Gastrocnemius medialis (tissue), 4 donors: ENCODE measurements at regions not wholly inside any gene's neighbourhood (a gene's known extent, or its start where the extent isn't known, plus 50 kb on each side); places are given as distances from the start of the nearest gene placed in this dataset.
"Not testable (repeated sequence)": the region's sequence is repeated elsewhere in the genome, so short reads cannot be mapped to it uniquely, and the experiment has no call there.

Experiments used
- ATAC-seq, 2 donors: fragments of 150-250 bp; one replicate each; pipeline ENCODE4 v1.9.1; 2016
- DNase-seq, 2 donors: peaks; one replicate each; pipeline ENCODE4 v3.0.0-alpha.2; 2019
- H3K27ac ChIP-seq, 4 donors: fragments of 200-600 bp; sonication (generic); 1 replicate in 1 of 4; 2 replicates in 3 of 4; pipeline ENCODE4 v1.5.1; 2016 to 2018; ENCODE audit warnings: mild to moderate bottlenecking in 2 of 4, moderate library complexity in 1 of 4
- H3K27me3 ChIP-seq, 3 donors: fragments of 200-600 bp; sonication (generic) in 2 of 3; 1 replicate in 1 of 3; 2 replicates in 2 of 3; pipeline versions ENCODE4 v1.5.1 to v1.6.0; 2016 to 2019; ENCODE audit warnings: mild to moderate bottlenecking in 1 of 3, moderate library complexity in 1 of 3
- H3K36me3 ChIP-seq, 2 donors: fragments of 200-600 bp; sonication (generic) in 1 of 2; one replicate each; pipeline ENCODE4 v1.5.1; 2017 to 2018
- H3K4me1 ChIP-seq, 2 donors: fragments of 200-600 bp; sonication (generic) in 1 of 2; one replicate each; pipeline ENCODE4 v1.5.1; 2016 to 2017; ENCODE audit warnings: mild to moderate bottlenecking in 2 of 2
- H3K4me3 ChIP-seq, 4 donors: fragments of 200-600 bp; sonication (generic) in 3 of 4; 1 replicate in 1 of 4; 2 replicates in 3 of 4; pipeline ENCODE4 v1.5.1; 2016 to 2019; ENCODE audit warnings: mild to moderate bottlenecking in 2 of 4
- H3K9me3 ChIP-seq, 3 donors: fragments of 200-600 bp; sonication (generic) in 2 of 3; 1 replicate in 1 of 3; 2 replicates in 2 of 3; pipeline ENCODE4 v1.5.1; 2016 to 2019
- POLR2A ChIP-seq, 2 donors: fragments of 450-650 bp; IDR thresholded peaks; one replicate each; pipeline ENCODE4 v1.6.1; 2017; ENCODE audit warnings: antibody characterized with exemption in 2 of 2, mild to moderate bottlenecking in 2 of 2, moderate library complexity in 2 of 2
- in situ Hi-C, 4 donors: fragments of 200-750 bp; cut with MboI; loops; one replicate each; pipeline versions ENCODE4 v1.15.0 to v1.8.0; 2017; ENCODE audit warnings: low sequenced_read_pairs in 4 of 4
- intact Hi-C: fragments of 100-400 bp; cut with DNase I; formaldehyde crosslinking; loops from one replicate; pipeline ENCODE4 v1.15.1; 2023; ENCODE audit warnings: low total_unique reads
- TF ChIP-seq, protein P1 (sequence below), 5 experiments: fragments of 450-650 bp in 3 of 5; fragments of 200-600 bp in 2 of 5; sonication (generic) in 2 of 5; IDR thresholded peaks in 4 of 5; conservative IDR thresholded peaks in 1 of 5; 1 replicate in 4 of 5; 2 replicates in 1 of 5; pipeline ENCODE4 v1.5.1; 2016 to 2019; ENCODE audit warnings: antibody characterized with exemption in 5 of 5, mild to moderate bottlenecking in 3 of 5, moderate library complexity in 3 of 5

DNA sequence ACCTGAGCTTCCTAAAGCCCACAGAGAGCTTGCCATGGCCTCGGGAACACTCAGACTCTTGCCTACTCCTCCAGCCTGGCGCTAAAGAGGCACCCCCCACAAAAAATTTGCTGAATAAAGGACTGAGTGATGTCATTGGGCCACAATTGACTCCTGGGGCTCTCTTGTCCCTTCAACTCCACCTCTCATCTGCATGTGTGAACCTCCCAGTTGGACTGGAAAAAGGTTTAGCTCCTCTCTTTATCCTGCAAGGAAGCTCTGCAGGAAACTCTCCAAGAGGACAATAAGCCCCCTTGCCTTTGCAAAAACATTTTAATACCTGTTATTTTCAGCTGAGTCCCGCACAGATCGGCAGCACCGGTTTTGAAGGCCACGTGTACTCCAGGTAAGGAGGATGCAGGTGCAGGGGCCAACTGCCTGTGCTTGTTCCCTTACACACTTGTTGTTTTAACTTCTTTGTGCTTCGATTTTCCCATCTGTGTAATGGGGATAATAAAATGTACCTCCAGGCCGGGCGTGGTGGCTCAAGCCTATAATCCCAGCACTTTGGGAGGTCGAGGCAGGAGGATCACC is 107.3 kb downstream of the TFAP2C start:
- in situ Hi-C loops (loop anchor here in 1 of 4 donors (25.0 kb wide), 1 partner anchor 101 kb away; no protein-coding TSS in a partner anchor), intact Hi-C loops (no loop called here)
- ATAC-seq (no peak), DNase-seq (no peak)
- Histone ChIP-seq H3K27me3 (peaks cover 0 to 9% (median 0%) of the 10 kb centered on the region in 3 donors), H3K36me3 (no peaks in the 10 kb centered on the region), H3K9me3 (no peaks in the 10 kb centered on the region), H3K4me3 (no peak overlapping the region), H3K27ac (no peak overlapping the region), H3K4me1 (no peaks in the 10 kb centered on the region)
- TF ChIP-seq, protein P1, sequence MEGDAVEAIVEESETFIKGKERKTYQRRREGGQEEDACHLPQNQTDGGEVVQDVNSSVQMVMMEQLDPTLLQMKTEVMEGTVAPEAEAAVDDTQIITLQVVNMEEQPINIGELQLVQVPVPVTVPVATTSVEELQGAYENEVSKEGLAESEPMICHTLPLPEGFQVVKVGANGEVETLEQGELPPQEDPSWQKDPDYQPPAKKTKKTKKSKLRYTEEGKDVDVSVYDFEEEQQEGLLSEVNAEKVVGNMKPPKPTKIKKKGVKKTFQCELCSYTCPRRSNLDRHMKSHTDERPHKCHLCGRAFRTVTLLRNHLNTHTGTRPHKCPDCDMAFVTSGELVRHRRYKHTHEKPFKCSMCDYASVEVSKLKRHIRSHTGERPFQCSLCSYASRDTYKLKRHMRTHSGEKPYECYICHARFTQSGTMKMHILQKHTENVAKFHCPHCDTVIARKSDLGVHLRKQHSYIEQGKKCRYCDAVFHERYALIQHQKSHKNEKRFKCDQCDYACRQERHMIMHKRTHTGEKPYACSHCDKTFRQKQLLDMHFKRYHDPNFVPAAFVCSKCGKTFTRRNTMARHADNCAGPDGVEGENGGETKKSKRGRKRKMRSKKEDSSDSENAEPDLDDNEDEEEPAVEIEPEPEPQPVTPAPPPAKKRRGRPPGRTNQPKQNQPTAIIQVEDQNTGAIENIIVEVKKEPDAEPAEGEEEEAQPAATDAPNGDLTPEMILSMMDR (IDR thresholded peaks at IDR 0.05 in 4 of 5, conservative IDR thresholded peaks at IDR 0.05 in 1 of 5) = no peak
- no peak for TF ChIP-seq POLR2A (IDR thresholded peaks at IDR 0.05)

DNA sequence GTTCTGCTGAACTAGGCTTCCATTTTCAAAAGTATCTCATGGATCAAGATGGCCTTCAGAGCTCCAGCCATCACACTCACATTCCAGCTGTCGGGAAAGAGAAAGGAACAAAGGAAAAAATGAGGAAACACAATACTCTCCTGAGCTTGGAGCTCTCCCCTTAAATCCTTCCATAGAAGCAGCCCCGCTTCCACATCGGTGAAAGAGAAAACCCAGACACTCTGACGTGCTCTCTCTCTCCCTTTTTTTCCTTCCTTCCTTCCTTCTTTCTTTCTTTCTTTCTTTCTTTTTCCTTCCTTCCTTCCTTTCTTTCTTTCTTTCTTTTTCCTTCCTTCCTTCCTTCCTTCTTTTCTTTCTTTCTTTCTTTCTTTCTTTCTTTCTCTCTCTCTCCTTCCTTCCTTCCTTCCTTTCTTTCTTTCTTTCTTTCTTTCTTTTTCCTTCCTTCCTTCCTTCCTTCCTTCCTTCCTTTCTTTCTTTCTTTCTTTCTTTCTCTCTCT is 115.3 kb downstream of the TFAP2C start:
- in situ Hi-C loops = loop anchor here in 1 of 4 donors (25.0 kb wide), 1 partner anchor 93 kb away; no protein-coding TSS in a partner anchor
- intact Hi-C loops, H3K36me3 ChIP-seq, H3K4me3 ChIP-seq, DNase-seq, H3K27me3 ChIP-seq, H3K27ac ChIP-seq, H3K4me1 ChIP-seq, H3K9me3 ChIP-seq, ATAC-seq: not testable (repeated sequence)

DNA sequence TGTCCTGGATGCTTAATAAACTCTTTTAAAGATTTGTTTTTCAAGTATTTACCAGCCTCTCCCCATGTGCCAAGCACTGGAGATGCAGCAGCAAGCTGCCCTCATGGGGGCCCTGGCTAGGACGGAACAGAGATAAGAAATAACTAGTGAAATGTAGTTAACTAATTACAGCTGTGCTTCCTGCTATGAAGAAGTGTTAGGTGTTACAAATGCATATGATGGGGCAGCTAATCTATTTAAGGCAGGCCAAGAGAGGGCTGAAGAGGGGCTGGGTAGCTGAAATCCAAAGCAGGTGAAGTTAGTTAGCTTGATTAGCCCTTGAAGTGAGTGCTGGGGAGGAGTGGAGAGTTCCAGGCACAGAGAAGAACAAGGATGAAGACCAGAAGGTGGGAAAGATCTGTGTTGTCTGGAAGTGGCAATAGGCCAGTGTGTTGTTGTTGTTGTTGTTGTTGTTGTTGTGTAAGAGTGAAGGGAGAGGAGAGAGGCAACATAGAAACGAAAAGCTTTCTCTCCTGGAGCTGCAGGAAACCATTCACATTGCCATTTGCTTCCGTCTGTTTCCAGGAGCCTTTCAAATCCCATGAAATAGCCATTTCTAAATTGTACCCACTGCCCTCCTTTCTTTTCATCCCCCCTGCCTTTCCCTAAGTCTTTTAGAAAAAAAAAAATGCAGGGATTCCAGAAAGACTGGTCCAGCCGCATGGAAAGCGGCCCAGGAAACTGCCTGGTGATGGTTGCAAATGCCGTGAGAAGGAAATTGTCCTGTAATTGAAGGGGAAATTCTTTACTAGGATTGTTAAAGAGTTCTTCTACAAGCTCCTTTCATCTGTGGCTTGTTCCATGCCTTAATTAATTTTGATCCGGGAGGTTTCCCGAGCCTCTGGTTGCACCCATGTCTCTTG is 119.6 kb downstream of the TFAP2C start:
- TF ChIP-seq, protein P1 (IDR thresholded peaks at IDR 0.05 in 4 of 5, conservative IDR thresholded peaks at IDR 0.05 in 1 of 5) = no peak
- TF ChIP-seq POLR2A (IDR thresholded peaks at IDR 0.05) = no peak
- H3K27ac ChIP-seq = no peak overlapping the region
- H3K4me1 ChIP-seq = no peaks in the 10 kb centered on the region
- DNase-seq (no peak), ATAC-seq (no peak)
- H3K9me3 ChIP-seq = no peaks in the 10 kb centered on the region
- H3K36me3 ChIP-seq = no peaks in the 10 kb centered on the region
- peaks cover 5 to 13% (median 8%) of the 10 kb centered on the region in 3 donors for H3K27me3 ChIP-seq
- H3K4me3 ChIP-seq = no peak overlapping the region
- in situ Hi-C loops = loop anchor here in 1 of 4 donors (25.0 kb wide), 1 partner anchor 89 kb away; no protein-coding TSS in a partner anchor
- intact Hi-C loops = no loop called here

DNA sequence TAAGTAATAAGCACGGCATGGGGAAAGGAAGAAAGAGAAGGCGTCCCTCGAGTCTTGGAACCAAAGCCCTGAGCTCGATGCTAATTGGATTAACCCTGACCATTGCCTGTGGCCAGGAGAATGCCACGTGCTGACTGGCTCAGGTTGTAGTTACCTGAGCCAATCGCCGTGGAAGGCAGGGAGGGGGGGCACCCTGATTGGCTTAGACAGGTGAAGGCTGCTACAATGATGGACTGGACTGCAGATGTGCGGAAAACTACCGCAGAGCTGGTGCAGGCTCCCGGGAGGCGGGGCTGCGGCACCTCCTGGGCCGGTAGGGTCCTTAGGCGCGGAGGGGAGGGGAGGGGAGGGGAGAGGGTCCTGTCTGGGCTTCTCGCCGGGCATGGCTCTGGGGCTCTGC is 121.3 kb downstream of the TFAP2C start:
- intact Hi-C loops = no loop called here
- Histone ChIP-seq H3K9me3 (no peaks in the 10 kb centered on the region), H3K27me3 (peaks cover 5 to 13% (median 8%) of the 10 kb centered on the region in 3 donors), H3K4me3 (no peak overlapping the region), H3K27ac (no peak overlapping the region), H3K4me1 (no peaks in the 10 kb centered on the region), H3K36me3 (no peaks in the 10 kb centered on the region)
- ATAC-seq (no peak), DNase-seq (no peak)
- TF ChIP-seq, protein P1 (IDR thresholded peaks at IDR 0.05 in 4 of 5, conservative IDR thresholded peaks at IDR 0.05 in 1 of 5) = no peak
- TF ChIP-seq POLR2A (IDR thresholded peaks at IDR 0.05) = no peak
- in situ Hi-C loops = no loop called here

DNA sequence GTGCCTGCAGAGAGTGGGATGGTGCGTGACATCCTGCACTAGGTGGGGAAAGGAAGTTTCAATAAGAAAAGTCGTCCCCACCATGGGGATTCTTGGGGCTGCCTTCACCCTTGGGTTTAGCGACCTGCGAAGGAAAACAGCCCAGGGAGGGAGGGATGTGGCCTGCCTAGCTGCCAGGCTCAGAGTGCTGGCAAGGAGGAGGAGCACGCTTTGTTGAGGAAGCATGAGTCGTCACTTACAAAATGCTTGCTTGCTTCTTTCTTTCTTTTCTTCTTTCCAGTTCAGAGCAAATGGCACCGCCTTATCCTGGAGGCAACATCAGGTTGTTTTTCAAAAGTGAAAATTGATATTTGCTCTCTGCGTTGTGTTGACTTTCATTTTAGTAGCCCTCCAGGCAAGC is 123.2 kb downstream of the TFAP2C start:
- ATAC-seq (no peak), DNase-seq (no peak)
- in situ Hi-C loops = no loop called here
- Histone ChIP-seq H3K4me1 (no peaks in the 10 kb centered on the region), H3K4me3 (no peak overlapping the region), H3K9me3 (no peaks in the 10 kb centered on the region), H3K27me3 (peaks cover 5 to 13% (median 8%) of the 10 kb centered on the region in 3 donors), H3K27ac (no peak overlapping the region), H3K36me3 (no peaks in the 10 kb centered on the region)
- intact Hi-C loops = no loop called here
- TF ChIP-seq POLR2A (IDR thresholded peaks at IDR 0.05) = no peak
- TF ChIP-seq, protein P1 (IDR thresholded peaks at IDR 0.05 in 4 of 5, conservative IDR thresholded peaks at IDR 0.05 in 1 of 5) = no peak
